ENCODE measurements at regions not wholly inside any gene's neighbourhood (a gene's known extent, or its start where the extent isn't known, plus 50 kb on each side); places are given as distances from the start of the nearest gene placed in this dataset.

GRCh38 chr1:119314001-119314796 is 54.4 kb upstream of the HAO2 start:
- Histone ChIP-seq H3K36me3 (no peaks in the 10 kb centered on the region), H3K4me1 (no peaks in the 10 kb centered on the region), H3K9me3 (no peaks in the 10 kb centered on the region), H3K27ac (no peak overlapping the region), H3K27me3 (no peaks in the 10 kb centered on the region), H3K4me3 (no peak overlapping the region)
- WGBS, 5 donors, result 87 to 90% (median 89%) methylated on average over 5 of the region's 5 CpGs
- TF ChIP-seq POLR2AphosphoS5 (IDR thresholded peaks at IDR 0.05) (no peak), POLR2A (IDR thresholded peaks at IDR 0.05) (no peak), EP300 (IDR thresholded peaks at IDR 0.05) (no peak), CTCF (IDR thresholded peaks at IDR 0.05) (no peak)
- intact Hi-C loops (cut with DNase I; ENCODE audit: low total_unique reads), result no loop called here
- no peak for DNase-seq

GRCh38 chr1:119316870-119317416 is 51.6 kb upstream of the HAO2 start:
- DNase-seq, result no peak
- 73 to 88% (median 81%) methylated on average over 18 of the region's 18 CpGs for WGBS, 5 donors

GRCh38 chr1:119318466-119319309 is 49.9 kb upstream of the HAO2 start:
- Histone ChIP-seq H3K4me1 (no peaks in the 10 kb centered on the region), H3K27ac (no peak overlapping the region), H3K9me3 (no peaks in the 10 kb centered on the region), H3K27me3 (no peaks in the 10 kb centered on the region), H3K36me3 (no peaks in the 10 kb centered on the region), H3K4me3 (no peak overlapping the region)
- TF ChIP-seq POLR2AphosphoS5 (IDR thresholded peaks at IDR 0.05), result no peak
- no peak for TF ChIP-seq EP300 (IDR thresholded peaks at IDR 0.05)
- TF ChIP-seq POLR2A (IDR thresholded peaks at IDR 0.05), result no peak
- TF ChIP-seq CTCF (IDR thresholded peaks at IDR 0.05), result no peak
- no peak for DNase-seq
- 68 to 83% (median 77%) methylated on average over 7 of the region's 7 CpGs for WGBS, 5 donors
- intact Hi-C loops (cut with DNase I; ENCODE audit: low total_unique reads), result no loop called here

More at GRCh38 chr1:119316870-119317416, 51.6 kb upstream of the HAO2 start:
- Histone ChIP-seq H3K9me3 (no peaks in the 10 kb centered on the region), H3K4me1 (no peaks in the 10 kb centered on the region), H3K4me3 (no peak overlapping the region), H3K27me3 (no peaks in the 10 kb centered on the region), H3K36me3 (no peaks in the 10 kb centered on the region), H3K27ac (no peak overlapping the region)
- TF ChIP-seq CTCF (IDR thresholded peaks at IDR 0.05) (no peak), POLR2AphosphoS5 (IDR thresholded peaks at IDR 0.05) (no peak)
- intact Hi-C loops (cut with DNase I; ENCODE audit: low total_unique reads), result no loop called here
